PFSK-1 (cell line): ENCODE measurements at regions not wholly inside any gene's neighbourhood (a gene's known extent, or its start where the extent isn't known, plus 50 kb on each side); places are given as distances from the start of the nearest gene placed in this dataset.

Experiments used
- FOXP2 ChIP-seq: optimal IDR thresholded peaks from 2 replicates; pipeline ENCODE3; 2011; ENCODE audit warnings: borderline replicate concordance, control low read depth, inconsistent platforms; ENCODE audit not compliant: insufficient read depth; ENCODE audit errors: extremely low read length, extremely low read depth
- POLR2AphosphoS5 ChIP-seq: IDR thresholded peaks from 2 replicates; pipeline ENCODE4 v1.6.1; 2012; ENCODE audit warnings: low read depth, mild to moderate bottlenecking, control low read depth, low read length, moderate library complexity
- SIN3A ChIP-seq: IDR thresholded peaks from 2 replicates; pipeline ENCODE4 v1.6.1; 2012; ENCODE audit warnings: mild to moderate bottlenecking, low read length, moderate library complexity, borderline replicate concordance; ENCODE audit not compliant: insufficient read depth
- TAF1 ChIP-seq: IDR thresholded peaks from 2 replicates; pipeline ENCODE4 v1.6.1; 2012; ENCODE audit warnings: low read length, control low read depth, borderline replicate concordance; ENCODE audit not compliant: insufficient read depth
- TF ChIP-seq, protein P1 (sequence below), 2 experiments: IDR thresholded peaks; 2 replicates each; pipeline versions ENCODE4 v1.6.1 to v1.8.0; 2011 to 2012; ENCODE audit warnings: low read depth in 2 of 2, low read length in 2 of 2, control low read depth in 1 of 2, inconsistent platforms in 1 of 2, mild to moderate bottlenecking in 1 of 2, moderate library complexity in 1 of 2; ENCODE audit not compliant: insufficient read depth in 1 of 2

DNA sequence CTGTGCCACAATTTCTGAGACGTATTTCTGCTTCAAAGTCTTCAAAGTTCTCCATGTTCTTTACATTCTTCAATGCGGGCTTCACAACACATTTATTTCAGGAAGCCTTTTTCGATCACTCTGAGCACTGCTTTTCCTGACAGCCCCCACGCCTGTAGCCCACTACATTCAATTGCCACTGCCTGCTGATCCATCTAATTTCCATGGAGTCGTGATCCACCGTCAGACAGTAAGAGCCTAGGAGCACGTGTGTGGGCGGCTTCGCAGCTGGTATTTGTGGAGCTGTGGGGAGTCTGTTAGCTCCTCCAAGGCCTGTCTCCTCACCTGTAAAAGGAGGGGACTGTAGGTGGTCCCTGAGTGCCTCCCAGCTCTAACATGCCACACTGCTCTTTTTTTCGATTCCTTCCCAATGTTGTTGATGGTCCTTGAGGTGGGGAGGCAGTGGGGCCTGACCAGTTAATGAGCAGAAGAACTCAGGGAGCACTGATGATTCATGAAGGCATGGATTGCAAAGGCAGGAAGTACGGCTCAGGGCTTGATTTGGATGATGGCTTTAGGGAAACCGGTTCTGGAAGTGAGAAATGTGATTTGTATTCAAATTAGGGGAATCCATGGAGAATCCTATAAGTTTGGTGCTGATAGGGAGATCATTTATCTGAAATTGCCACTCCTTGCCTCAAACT is 401.1 kb upstream of the PODXL start:
- no peak for TF ChIP-seq SIN3A
- no peak for TF ChIP-seq FOXP2
- no peak for TF ChIP-seq TAF1
- TF ChIP-seq POLR2AphosphoS5: no peak
- TF ChIP-seq, protein P1, sequence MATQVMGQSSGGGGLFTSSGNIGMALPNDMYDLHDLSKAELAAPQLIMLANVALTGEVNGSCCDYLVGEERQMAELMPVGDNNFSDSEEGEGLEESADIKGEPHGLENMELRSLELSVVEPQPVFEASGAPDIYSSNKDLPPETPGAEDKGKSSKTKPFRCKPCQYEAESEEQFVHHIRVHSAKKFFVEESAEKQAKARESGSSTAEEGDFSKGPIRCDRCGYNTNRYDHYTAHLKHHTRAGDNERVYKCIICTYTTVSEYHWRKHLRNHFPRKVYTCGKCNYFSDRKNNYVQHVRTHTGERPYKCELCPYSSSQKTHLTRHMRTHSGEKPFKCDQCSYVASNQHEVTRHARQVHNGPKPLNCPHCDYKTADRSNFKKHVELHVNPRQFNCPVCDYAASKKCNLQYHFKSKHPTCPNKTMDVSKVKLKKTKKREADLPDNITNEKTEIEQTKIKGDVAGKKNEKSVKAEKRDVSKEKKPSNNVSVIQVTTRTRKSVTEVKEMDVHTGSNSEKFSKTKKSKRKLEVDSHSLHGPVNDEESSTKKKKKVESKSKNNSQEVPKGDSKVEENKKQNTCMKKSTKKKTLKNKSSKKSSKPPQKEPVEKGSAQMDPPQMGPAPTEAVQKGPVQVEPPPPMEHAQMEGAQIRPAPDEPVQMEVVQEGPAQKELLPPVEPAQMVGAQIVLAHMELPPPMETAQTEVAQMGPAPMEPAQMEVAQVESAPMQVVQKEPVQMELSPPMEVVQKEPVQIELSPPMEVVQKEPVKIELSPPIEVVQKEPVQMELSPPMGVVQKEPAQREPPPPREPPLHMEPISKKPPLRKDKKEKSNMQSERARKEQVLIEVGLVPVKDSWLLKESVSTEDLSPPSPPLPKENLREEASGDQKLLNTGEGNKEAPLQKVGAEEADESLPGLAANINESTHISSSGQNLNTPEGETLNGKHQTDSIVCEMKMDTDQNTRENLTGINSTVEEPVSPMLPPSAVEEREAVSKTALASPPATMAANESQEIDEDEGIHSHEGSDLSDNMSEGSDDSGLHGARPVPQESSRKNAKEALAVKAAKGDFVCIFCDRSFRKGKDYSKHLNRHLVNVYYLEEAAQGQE (IDR thresholded peaks at IDR 0.05; ENCODE audit: insufficient read depth in 1 of 2, low read depth in 2 of 2, low read length in 2 of 2): no peak

DNA sequence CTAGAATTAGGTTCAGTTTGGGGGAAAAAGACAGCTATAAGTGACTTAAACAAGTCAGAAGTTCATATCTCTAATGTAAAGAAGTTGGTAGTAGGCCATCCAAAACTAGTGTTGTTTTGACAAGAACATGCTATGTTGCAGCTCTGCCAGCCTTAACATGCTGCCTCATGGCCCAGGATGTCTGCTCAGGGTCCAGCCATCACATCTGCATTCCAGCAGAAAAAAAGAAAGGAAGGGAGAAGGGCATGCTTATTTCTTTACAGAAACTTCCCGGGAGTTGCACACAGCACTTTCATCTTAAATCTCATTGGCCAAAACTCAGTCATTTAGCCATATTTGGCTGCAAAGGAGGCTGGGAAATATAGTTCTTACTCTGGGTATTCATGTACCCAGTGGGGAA is 400.4 kb upstream of the PODXL start:
- TF ChIP-seq SIN3A (no peak), TAF1 (no peak), FOXP2 (no peak), POLR2AphosphoS5 (no peak)
- TF ChIP-seq, protein P1 (IDR thresholded peaks at IDR 0.05; ENCODE audit: insufficient read depth in 1 of 2, low read depth in 2 of 2, low read length in 2 of 2): no peak

DNA sequence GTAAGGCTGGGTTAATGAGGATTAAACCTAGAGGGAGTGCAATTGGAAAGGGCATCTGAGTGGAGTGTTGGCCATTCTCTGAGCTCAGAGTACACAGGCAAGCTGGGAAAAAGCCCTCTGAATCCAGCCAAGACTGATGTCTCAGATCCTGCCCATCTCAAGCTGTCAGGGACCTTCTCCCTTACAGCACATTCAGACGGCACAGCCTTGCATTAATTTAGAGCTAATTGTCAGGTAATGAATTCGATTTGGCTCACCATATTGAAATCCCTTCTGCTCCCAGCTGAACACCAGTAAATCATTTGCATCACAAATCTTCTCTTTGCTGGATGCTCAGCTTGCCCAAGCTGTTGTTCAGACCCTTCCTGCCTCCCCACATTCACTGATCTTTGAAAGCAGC is 399.3 kb upstream of the PODXL start:
- TF ChIP-seq TAF1: no peak
- TF ChIP-seq, protein P1 (IDR thresholded peaks at IDR 0.05; ENCODE audit: insufficient read depth in 1 of 2, low read depth in 2 of 2, low read length in 2 of 2): no peak
- TF ChIP-seq POLR2AphosphoS5: no peak
- no peak for TF ChIP-seq SIN3A
- TF ChIP-seq FOXP2: no peak

DNA sequence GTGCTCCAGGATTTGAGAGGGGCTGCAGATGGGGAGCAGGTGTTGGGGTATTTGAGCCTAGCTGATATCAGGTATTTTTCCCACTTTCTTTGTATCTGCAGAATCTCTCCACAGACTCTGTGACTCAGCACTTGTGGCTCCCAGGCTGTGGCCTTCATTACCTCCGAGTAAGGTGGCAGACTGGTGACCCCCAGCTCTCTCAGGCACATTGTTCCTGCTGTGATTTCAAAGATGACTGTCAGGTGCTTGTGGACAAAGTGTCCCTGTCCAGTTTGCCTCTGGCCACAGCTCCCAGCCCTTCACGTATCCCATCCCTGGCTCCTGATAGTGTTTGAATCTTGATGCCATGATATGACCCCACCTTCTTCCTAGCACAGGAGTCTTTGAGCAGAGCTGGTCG is 396.8 kb upstream of the PODXL start:
- TF ChIP-seq SIN3A: no peak
- TF ChIP-seq, protein P1 (IDR thresholded peaks at IDR 0.05; ENCODE audit: insufficient read depth in 1 of 2, low read depth in 2 of 2, low read length in 2 of 2): no peak
- TF ChIP-seq TAF1: no peak
- TF ChIP-seq FOXP2: no peak
- TF ChIP-seq POLR2AphosphoS5: no peak

DNA sequence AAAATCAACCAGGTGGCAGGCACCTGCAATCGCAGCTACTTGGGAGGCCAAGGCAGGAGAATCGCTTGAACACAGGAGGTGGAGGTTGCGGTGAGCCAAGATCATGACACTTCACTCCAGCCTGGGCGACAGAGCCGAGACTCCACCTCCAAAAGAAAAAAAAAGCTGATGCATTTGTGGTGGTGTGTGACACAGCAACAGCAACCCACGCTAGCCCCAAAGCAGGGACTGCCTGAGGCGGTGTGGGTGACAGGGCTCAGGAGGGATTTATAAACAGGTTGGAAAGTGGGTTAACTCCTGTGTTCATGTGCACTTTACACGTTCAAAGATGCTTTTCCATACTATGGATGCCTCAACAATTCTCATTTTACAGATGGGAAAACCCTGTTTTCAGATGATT is 395.9 kb upstream of the PODXL start:
- TF ChIP-seq SIN3A: no peak
- TF ChIP-seq TAF1: no peak
- no peak for TF ChIP-seq POLR2AphosphoS5
